ENCODE measurements at regions not wholly inside any gene's neighbourhood (a gene's known extent, or its start where the extent isn't known, plus 50 kb on each side); places are given as distances from the start of the nearest gene placed in this dataset.

DNA sequence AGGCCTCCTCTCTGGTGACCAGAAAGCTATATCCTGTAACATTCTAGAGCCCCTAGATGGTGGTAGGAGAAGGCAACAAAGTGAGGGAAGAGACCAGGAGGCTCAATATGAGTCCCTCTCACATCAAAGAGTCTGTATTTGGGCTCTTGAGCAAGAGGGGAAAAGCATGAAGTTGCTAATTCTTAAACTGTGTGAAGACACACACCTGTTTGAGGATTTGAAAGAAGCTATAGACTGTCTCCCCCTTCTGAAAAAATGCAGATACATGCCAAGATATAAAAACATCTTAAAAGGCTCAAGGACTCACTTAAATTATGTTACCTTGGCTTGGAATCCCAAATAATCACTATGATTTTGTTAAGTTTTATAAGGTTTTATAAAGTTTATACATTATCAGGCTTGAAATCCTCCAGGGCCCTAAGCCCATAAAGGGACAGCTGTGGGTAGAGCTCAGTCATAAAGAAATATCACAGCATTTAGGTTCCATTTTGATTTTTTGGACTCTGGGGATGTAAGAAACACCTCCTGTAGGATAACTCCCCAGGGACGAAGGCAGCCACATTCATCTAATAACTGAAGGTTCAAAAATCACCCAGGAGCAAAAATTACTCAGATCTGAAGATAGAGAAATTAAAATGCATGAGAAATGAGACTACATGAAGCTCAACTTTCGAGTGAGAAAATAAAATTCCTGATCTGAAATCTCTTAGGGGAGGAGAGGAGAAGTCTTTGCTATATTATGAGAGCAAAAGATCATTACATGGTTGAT is 136.1 kb upstream of the LGALSL start (continued):
- TF ChIP-seq, protein P1, sequence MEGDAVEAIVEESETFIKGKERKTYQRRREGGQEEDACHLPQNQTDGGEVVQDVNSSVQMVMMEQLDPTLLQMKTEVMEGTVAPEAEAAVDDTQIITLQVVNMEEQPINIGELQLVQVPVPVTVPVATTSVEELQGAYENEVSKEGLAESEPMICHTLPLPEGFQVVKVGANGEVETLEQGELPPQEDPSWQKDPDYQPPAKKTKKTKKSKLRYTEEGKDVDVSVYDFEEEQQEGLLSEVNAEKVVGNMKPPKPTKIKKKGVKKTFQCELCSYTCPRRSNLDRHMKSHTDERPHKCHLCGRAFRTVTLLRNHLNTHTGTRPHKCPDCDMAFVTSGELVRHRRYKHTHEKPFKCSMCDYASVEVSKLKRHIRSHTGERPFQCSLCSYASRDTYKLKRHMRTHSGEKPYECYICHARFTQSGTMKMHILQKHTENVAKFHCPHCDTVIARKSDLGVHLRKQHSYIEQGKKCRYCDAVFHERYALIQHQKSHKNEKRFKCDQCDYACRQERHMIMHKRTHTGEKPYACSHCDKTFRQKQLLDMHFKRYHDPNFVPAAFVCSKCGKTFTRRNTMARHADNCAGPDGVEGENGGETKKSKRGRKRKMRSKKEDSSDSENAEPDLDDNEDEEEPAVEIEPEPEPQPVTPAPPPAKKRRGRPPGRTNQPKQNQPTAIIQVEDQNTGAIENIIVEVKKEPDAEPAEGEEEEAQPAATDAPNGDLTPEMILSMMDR (conservative IDR thresholded peaks at IDR 0.05; ENCODE audit: low read depth in 2 of 2): no peak
- TF ChIP-seq, protein P2, sequence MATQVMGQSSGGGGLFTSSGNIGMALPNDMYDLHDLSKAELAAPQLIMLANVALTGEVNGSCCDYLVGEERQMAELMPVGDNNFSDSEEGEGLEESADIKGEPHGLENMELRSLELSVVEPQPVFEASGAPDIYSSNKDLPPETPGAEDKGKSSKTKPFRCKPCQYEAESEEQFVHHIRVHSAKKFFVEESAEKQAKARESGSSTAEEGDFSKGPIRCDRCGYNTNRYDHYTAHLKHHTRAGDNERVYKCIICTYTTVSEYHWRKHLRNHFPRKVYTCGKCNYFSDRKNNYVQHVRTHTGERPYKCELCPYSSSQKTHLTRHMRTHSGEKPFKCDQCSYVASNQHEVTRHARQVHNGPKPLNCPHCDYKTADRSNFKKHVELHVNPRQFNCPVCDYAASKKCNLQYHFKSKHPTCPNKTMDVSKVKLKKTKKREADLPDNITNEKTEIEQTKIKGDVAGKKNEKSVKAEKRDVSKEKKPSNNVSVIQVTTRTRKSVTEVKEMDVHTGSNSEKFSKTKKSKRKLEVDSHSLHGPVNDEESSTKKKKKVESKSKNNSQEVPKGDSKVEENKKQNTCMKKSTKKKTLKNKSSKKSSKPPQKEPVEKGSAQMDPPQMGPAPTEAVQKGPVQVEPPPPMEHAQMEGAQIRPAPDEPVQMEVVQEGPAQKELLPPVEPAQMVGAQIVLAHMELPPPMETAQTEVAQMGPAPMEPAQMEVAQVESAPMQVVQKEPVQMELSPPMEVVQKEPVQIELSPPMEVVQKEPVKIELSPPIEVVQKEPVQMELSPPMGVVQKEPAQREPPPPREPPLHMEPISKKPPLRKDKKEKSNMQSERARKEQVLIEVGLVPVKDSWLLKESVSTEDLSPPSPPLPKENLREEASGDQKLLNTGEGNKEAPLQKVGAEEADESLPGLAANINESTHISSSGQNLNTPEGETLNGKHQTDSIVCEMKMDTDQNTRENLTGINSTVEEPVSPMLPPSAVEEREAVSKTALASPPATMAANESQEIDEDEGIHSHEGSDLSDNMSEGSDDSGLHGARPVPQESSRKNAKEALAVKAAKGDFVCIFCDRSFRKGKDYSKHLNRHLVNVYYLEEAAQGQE (IDR thresholded peaks at IDR 0.05; ENCODE audit: unreplicated experiment): no peak
- TF ChIP-seq STAT1 (IDR thresholded peaks at IDR 0.05; ENCODE audit: unreplicated experiment) (no peak), EZH2 (IDR thresholded peaks at IDR 0.05; ENCODE audit: low read depth, unreplicated experiment) (no peak), CREB1 (CRISPR knock-in tag; IDR thresholded peaks at IDR 0.05; ENCODE audit: low read depth) (no peak), JUNB (IDR thresholded peaks at IDR 0.05; ENCODE audit: unreplicated experiment) (no peak), ZNF114 (CRISPR knock-in tag; IDR thresholded peaks at IDR 0.05) (no peak), ZNF331 (CRISPR knock-in tag; IDR thresholded peaks at IDR 0.05; ENCODE audit: low read depth) (no peak), NANOG (IDR thresholded peaks at IDR 0.05; ENCODE audit: borderline replicate concordance) (no peak), EZH2phosphoT487 (IDR thresholded peaks at IDR 0.05; ENCODE audit: unreplicated experiment) (no peak)
- TF ChIP-seq, protein P3, sequence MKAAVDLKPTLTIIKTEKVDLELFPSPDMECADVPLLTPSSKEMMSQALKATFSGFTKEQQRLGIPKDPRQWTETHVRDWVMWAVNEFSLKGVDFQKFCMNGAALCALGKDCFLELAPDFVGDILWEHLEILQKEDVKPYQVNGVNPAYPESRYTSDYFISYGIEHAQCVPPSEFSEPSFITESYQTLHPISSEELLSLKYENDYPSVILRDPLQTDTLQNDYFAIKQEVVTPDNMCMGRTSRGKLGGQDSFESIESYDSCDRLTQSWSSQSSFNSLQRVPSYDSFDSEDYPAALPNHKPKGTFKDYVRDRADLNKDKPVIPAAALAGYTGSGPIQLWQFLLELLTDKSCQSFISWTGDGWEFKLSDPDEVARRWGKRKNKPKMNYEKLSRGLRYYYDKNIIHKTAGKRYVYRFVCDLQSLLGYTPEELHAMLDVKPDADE (IDR thresholded peaks at IDR 0.05): no peak

- H2AFZ ChIP-seq: no peak overlapping the region
- no peaks in the 10 kb centered on the region for H3K36me3 ChIP-seq (ENCODE audit: insufficient read depth)
- no peak overlapping the region for H3K4me3 ChIP-seq
- Mint-ChIP-seq H3K9me3 (no peaks in the 10 kb centered on the region; the same call in 2 of the 3 replicates), H3K36me3 (ENCODE audit: low read depth) (no peaks in the 10 kb centered on the region), H3K4me3 (no peak overlapping the region), H3K27ac (no peak overlapping the region), H3K27me3 (ENCODE audit: insufficient read depth, low read depth, poor library complexity) (peaks cover 6% of the 10 kb centered on the region), H3K4me1 (peaks cover 13% of the 10 kb centered on the region)
- no peak overlapping the region for H3K4me2 ChIP-seq
- no peaks in the 10 kb centered on the region for H3K27me3 ChIP-seq (ENCODE audit: insufficient read depth)
- no peak overlapping the region for H3K27ac ChIP-seq (ENCODE audit: low read depth)
- no peaks in the 10 kb centered on the region for H3F3A ChIP-seq (replicated peaks; ENCODE audit: low read depth)
- 0 out of 2 replicates have a peak, but pooled peaks cover 6% of the 10 kb centered on the region for H3K4me1 ChIP-seq (ENCODE audit: insufficient read depth)
- H3K9me2 ChIP-seq (ENCODE audit: insufficient read depth): peaks cover 19% of the 10 kb centered on the region
- no peaks in the 10 kb centered on the region for H4K20me1 ChIP-seq (replicated peaks; ENCODE audit: insufficient read depth)
- no peaks in the 10 kb centered on the region for H3K79me2 ChIP-seq (replicated peaks; ENCODE audit: insufficient read depth)
- ATAC-seq (no peak), DNase-seq (ENCODE audit: low spot score) (no peak)
- TF ChIP-seq POLR2AphosphoS5 (IDR thresholded peaks at IDR 0.05; ENCODE audit: low read depth): no peak
- no peak for TF ChIP-seq ZNF462 (CRISPR knock-in tag; IDR thresholded peaks at IDR 0.05)
Measured at GRCh38 chr2:64318476-64318748, 135.6 kb upstream of the LGALSL start.

All from GM23338 (cell line).